Body of pancreas (tissue), 4 donors: ENCODE measurements at regions not wholly inside any gene's neighbourhood (a gene's known extent, or its start where the extent isn't known, plus 50 kb on each side); places are given as distances from the start of the nearest gene placed in this dataset.

ENCODE experiments used
- CTCF ChIP-seq, 7 experiments: fragments of 450-650 bp in 4 of 7; fragments of 200-600 bp in 3 of 7; sonication (generic) in 3 of 7; IDR thresholded peaks; one replicate each; pipeline ENCODE4 v1.5.1; 2016 to 2019; ENCODE audit warnings: antibody characterized with exemption in 7 of 7
- POLR2A ChIP-seq, 3 donors: fragments of 450-650 bp; IDR thresholded peaks; one replicate each; pipeline ENCODE4 v1.6.1; 2016; ENCODE audit warnings: antibody characterized with exemption in 3 of 3, mild to moderate bottlenecking in 2 of 3

- TF ChIP-seq CTCF (IDR thresholded peaks at IDR 0.05) (no peak), POLR2A (IDR thresholded peaks at IDR 0.05) (no peak)
Measured at GRCh38 chr2:238510911-238511613, 84.3 kb downstream of the ASB1 start.
